ENCODE measurements at regions not wholly inside any gene's neighbourhood (a gene's known extent, or its start where the extent isn't known, plus 50 kb on each side); places are given as distances from the start of the nearest gene placed in this dataset.

DNA sequence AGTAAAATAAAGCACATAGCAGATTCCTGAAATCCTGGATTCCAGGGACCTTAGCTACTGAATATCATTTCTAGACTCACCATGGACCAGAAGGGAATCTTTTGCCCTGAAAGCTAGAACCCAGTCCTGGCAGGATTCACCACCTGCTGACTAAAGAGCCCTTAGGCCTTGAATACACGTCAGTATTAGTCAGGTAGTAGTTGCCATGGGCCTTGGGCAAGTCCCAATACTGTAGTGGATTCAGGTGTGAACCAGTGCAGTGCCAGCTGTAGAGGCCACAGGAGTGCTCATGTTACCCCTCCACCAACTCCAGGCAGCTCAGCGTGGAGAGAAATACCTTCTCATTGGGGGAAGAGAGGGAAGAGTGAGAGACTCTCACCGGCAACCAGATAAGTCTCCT, 64.1 kb upstream of the UBQLN2 start:
- no peaks in the 10 kb centered on the region for H3K9me3 ChIP-seq (ENCODE audit: control insufficient read depth in 2 of 2, insufficient read depth in 1 of 2, low read depth in 1 of 2, low read length in 1 of 2)
- DNase-seq (no peak), FAIRE-seq (no peak)
- no peaks in the 10 kb centered on the region for H3K36me3 ChIP-seq (ENCODE audit: control insufficient read depth in 3 of 3, insufficient read depth in 2 of 3, low read depth in 1 of 3, low read length in 3 of 3)
- no peaks in the 10 kb centered on the region for H3K4me1 ChIP-seq (ENCODE audit: control insufficient read depth in 3 of 3, insufficient read depth in 2 of 3, low read depth in 1 of 3, low read length in 2 of 3)
- WGBS, 3 donors: 66 to 89% (median 80%) methylated on average over 3 of the region's 3 CpGs
- H3K27ac ChIP-seq (ENCODE audit: low read depth in 1 of 3, low read length in 2 of 3): no peak overlapping the region
- no peak overlapping the region for H3K4me3 ChIP-seq (ENCODE audit: low read depth in 1 of 3, low read length in 3 of 3)
- no peaks in the 10 kb centered on the region for H3K27me3 ChIP-seq (ENCODE audit: control insufficient read depth in 3 of 3, insufficient read depth in 3 of 3, low read length in 3 of 3)

DNA sequence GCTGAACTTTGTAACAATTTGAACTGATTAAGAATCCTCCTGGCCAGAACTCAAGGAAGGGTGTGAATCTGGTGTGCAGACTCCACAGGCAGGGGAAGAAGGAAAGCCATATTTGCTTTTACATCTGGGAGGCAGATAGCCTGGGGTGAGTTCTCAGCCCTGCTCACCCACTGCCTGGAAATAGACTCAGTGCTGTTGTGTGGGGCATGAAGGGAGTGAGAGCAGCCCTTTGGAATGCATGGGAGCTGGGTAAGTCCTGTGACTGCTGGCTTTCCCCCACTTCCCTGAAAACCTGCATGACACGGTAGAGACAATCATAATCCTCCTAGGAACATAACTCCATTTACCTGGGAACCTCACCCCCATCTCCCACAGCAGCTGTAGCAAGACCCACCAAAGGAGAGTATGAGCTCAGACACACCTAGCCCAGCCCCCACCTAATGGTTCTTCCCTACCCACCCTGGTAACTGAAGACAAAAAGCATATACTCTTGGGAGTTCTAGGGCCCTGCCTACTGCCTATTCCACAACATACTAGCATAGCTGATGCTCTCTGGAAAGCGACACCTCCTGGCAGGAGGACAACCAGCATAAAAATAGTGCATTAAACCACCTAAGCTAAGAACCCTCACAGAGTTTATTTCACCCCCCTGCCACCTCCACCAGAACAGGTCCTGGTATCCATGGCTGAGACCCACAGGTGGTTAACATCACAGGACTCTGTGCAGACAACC, 59.3 kb upstream of the UBQLN2 start:
- Histone ChIP-seq H3K27ac (ENCODE audit: low read depth in 1 of 3, low read length in 2 of 3) (no peak overlapping the region), H3K36me3 (ENCODE audit: control insufficient read depth in 3 of 3, insufficient read depth in 2 of 3, low read depth in 1 of 3, low read length in 3 of 3) (no peaks in the 10 kb centered on the region), H3K27me3 (ENCODE audit: control insufficient read depth in 3 of 3, insufficient read depth in 3 of 3, low read length in 3 of 3) (no peaks in the 10 kb centered on the region), H3K9me3 (ENCODE audit: control insufficient read depth in 2 of 2, insufficient read depth in 1 of 2, low read depth in 1 of 2, low read length in 1 of 2) (no peaks in the 10 kb centered on the region), H3K4me3 (ENCODE audit: low read depth in 1 of 3, low read length in 3 of 3) (no peak overlapping the region), H3K4me1 (ENCODE audit: control insufficient read depth in 3 of 3, insufficient read depth in 2 of 3, low read depth in 1 of 3, low read length in 2 of 3) (no peaks in the 10 kb centered on the region)
- DNase-seq (no peak), FAIRE-seq (no peak)
- 44 to 76% (median 71%) methylated on average over 2 of the region's 2 CpGs for WGBS, 3 donors

- no peak overlapping the region for H3K27ac ChIP-seq (ENCODE audit: low read depth in 1 of 3, low read length in 2 of 3)
- H3K4me3 ChIP-seq (ENCODE audit: low read depth in 1 of 3, low read length in 3 of 3): no peak overlapping the region
- no peak for FAIRE-seq
Measured at GRCh38 chrX:56505866-56506265, 57.6 kb upstream of the UBQLN2 start.

More at GRCh38 chrX:56505866-56506265, 57.6 kb upstream of the UBQLN2 start:
- 58 to 79% (median 68%) methylated on average over 2 to 4 of the region's 4 CpGs for WGBS, 3 donors
- Histone ChIP-seq H3K36me3 (ENCODE audit: control insufficient read depth in 3 of 3, insufficient read depth in 2 of 3, low read depth in 1 of 3, low read length in 3 of 3) (no peaks in the 10 kb centered on the region), H3K27me3 (ENCODE audit: control insufficient read depth in 3 of 3, insufficient read depth in 3 of 3, low read length in 3 of 3) (no peaks in the 10 kb centered on the region), H3K9me3 (ENCODE audit: control insufficient read depth in 2 of 2, insufficient read depth in 1 of 2, low read depth in 1 of 2, low read length in 1 of 2) (no peaks in the 10 kb centered on the region), H3K4me1 (ENCODE audit: control insufficient read depth in 3 of 3, insufficient read depth in 2 of 3, low read depth in 1 of 3, low read length in 2 of 3) (no peaks in the 10 kb centered on the region)
- no peak for DNase-seq
